MM.1S (cell line): ENCODE measurements at regions not wholly inside any gene's neighbourhood (a gene's known extent, or its start where the extent isn't known, plus 50 kb on each side); places are given as distances from the start of the nearest gene placed in this dataset.

Source experiments
- DNase-seq: peaks from one replicate; pipeline ENCODE4 v3.0.0-alpha.2; 2015
- H2AFZ ChIP-seq: fragments of 300-600 bp; sonication (generic); 2 replicates; pipeline ENCODE4 v1.6.0; 2016; ENCODE audit warnings: antibody characterized with exemption, low read length
- H3F3A ChIP-seq: fragments of 300-600 bp; sonication (generic); 2 replicates; pipeline ENCODE4 v1.6.1; 2016; ENCODE audit warnings: mild to moderate bottlenecking, antibody characterized with exemption, low read length, moderate library complexity, mixed read lengths; ENCODE audit not compliant: insufficient read depth
- H3K27ac ChIP-seq: fragments of 300-600 bp; sonication (generic); 2 replicates; pipeline ENCODE4 v1.5.1; 2016; ENCODE audit warnings: mild to moderate bottlenecking, low read length
- H3K27me3 ChIP-seq: fragments of 300-600 bp; sonication (generic); replicated peaks from 2 replicates; pipeline ENCODE4 v1.6.0; 2016; ENCODE audit warnings: low read length; ENCODE audit not compliant: insufficient read depth
- H3K36me3 ChIP-seq: fragments of 300-600 bp; sonication (generic); replicated peaks from 2 replicates; pipeline ENCODE4 v1.6.1; 2016; ENCODE audit warnings: mild to moderate bottlenecking, low read length, mixed read lengths; ENCODE audit not compliant: insufficient read depth
- H3K4me1 ChIP-seq: fragments of 300-600 bp; sonication (generic); 2 replicates; pipeline ENCODE4 v1.6.1; 2016; ENCODE audit warnings: low read length, mixed read lengths
- H3K4me2 ChIP-seq: fragments of 300-600 bp; sonication (generic); 2 replicates; pipeline ENCODE4 v1.6.0; 2016; ENCODE audit warnings: low read depth, low read length
- H3K4me3 ChIP-seq: fragments of 300-600 bp; sonication (generic); 2 replicates; pipeline ENCODE4 v1.5.1; 2016; ENCODE audit warnings: low read length, mixed read lengths
- H3K79me2 ChIP-seq: fragments of 300-600 bp; sonication (generic); 2 replicates; pipeline ENCODE4 v1.6.1; 2016; ENCODE audit warnings: mixed run types, low read length, mixed read lengths
- H3K9ac ChIP-seq: fragments of 300-600 bp; sonication (generic); 2 replicates; pipeline ENCODE4 v1.6.1; 2016; ENCODE audit warnings: low read length, mixed read lengths
- H3K9me2 ChIP-seq: fragments of 300-600 bp; sonication (generic); replicated peaks from 2 replicates; pipeline ENCODE4 v1.6.1; 2016; ENCODE audit warnings: mild to moderate bottlenecking, low read length, mixed read lengths; ENCODE audit not compliant: insufficient read depth
- H3K9me3 ChIP-seq: fragments of 300-600 bp; sonication (generic); replicated peaks from 2 replicates; pipeline ENCODE4 v1.6.1; 2016; ENCODE audit warnings: mild to moderate bottlenecking, low read length, mixed read lengths; ENCODE audit not compliant: insufficient read depth
- H4K20me1 ChIP-seq: fragments of 300-600 bp; sonication (generic); 2 replicates; pipeline ENCODE4 v1.6.1; 2016; ENCODE audit warnings: mild to moderate bottlenecking, low read length, moderate library complexity, mixed read lengths; ENCODE audit not compliant: insufficient read depth
- CTCF ChIP-seq: fragments of 300-600 bp; sonication (generic); IDR thresholded peaks from 2 replicates; pipeline ENCODE4 v1.5.1; 2016; ENCODE audit warnings: antibody characterized with exemption, low read length, mixed read lengths
- EZH2 ChIP-seq: fragments of 300-600 bp; sonication (generic); optimal IDR thresholded peaks from 2 replicates; pipeline ENCODE3; 2017; ENCODE audit warnings: low read depth, mild to moderate bottlenecking, antibody characterized with exemption, low read length, mixed read lengths
- EZH2phosphoT487 ChIP-seq: fragments of 300-600 bp; sonication (generic); IDR thresholded peaks from 2 replicates; pipeline ENCODE4 v1.6.1; 2018; ENCODE audit warnings: antibody characterized with exemption, low read length

GRCh38 chr7:32428546-32428945, 61.6 kb downstream of the LSM5 start:
- no peak overlapping the region for H3K4me3 ChIP-seq
- no peaks in the 10 kb centered on the region for H3K36me3 ChIP-seq
- H3F3A ChIP-seq, result no peaks in the 10 kb centered on the region
- no peak for DNase-seq
- H2AFZ ChIP-seq, result no peak overlapping the region
- H3K9ac ChIP-seq, result no peak overlapping the region
- no peaks in the 10 kb centered on the region for H3K9me3 ChIP-seq
- TF ChIP-seq EZH2 (no peak), CTCF (no peak), EZH2phosphoT487 (no peak)
- no peaks in the 10 kb centered on the region for H4K20me1 ChIP-seq
- H3K79me2 ChIP-seq, result no peaks in the 10 kb centered on the region
- H3K27me3 ChIP-seq, result no peaks in the 10 kb centered on the region
- no peaks in the 10 kb centered on the region for H3K4me1 ChIP-seq
- H3K27ac ChIP-seq, result no peak overlapping the region
- H3K4me2 ChIP-seq, result no peak overlapping the region
- H3K9me2 ChIP-seq, result no peaks in the 10 kb centered on the region

GRCh38 chr7:32427769-32428291, 62.4 kb downstream of the LSM5 start:
- H3K4me2 ChIP-seq, result no peak overlapping the region
- H3K36me3 ChIP-seq, result no peaks in the 10 kb centered on the region
- H4K20me1 ChIP-seq, result no peaks in the 10 kb centered on the region
- H3F3A ChIP-seq, result no peaks in the 10 kb centered on the region
- H2AFZ ChIP-seq, result no peak overlapping the region
- DNase-seq, result no peak
- H3K79me2 ChIP-seq, result no peaks in the 10 kb centered on the region
- H3K4me1 ChIP-seq, result no peaks in the 10 kb centered on the region
- TF ChIP-seq EZH2, result no peak
- TF ChIP-seq EZH2phosphoT487, result no peak
- H3K4me3 ChIP-seq, result no peak overlapping the region
- H3K9ac ChIP-seq, result no peak overlapping the region
- H3K9me3 ChIP-seq, result no peaks in the 10 kb centered on the region
- no peak overlapping the region for H3K27ac ChIP-seq
- no peaks in the 10 kb centered on the region for H3K9me2 ChIP-seq
- no peaks in the 10 kb centered on the region for H3K27me3 ChIP-seq

- Histone ChIP-seq H3K9ac (no peak overlapping the region), H3K4me2 (no peak overlapping the region), H3K27me3 (no peaks in the 10 kb centered on the region), H3K9me2 (no peaks in the 10 kb centered on the region), H3K79me2 (no peaks in the 10 kb centered on the region), H4K20me1 (no peaks in the 10 kb centered on the region), H3K36me3 (no peaks in the 10 kb centered on the region), H3K27ac (no peak overlapping the region), H3F3A (no peaks in the 10 kb centered on the region), H2AFZ (no peak overlapping the region), H3K4me3 (no peak overlapping the region), H3K9me3 (no peaks in the 10 kb centered on the region), H3K4me1 (no peaks in the 10 kb centered on the region)
- TF ChIP-seq EZH2, result no peak
- TF ChIP-seq CTCF, result no peak
- no peak for TF ChIP-seq EZH2phosphoT487
- no peak for DNase-seq
Measured at GRCh38 chr7:32416846-32417245, 73.3 kb downstream of the LSM5 start.

- no peak overlapping the region for H3K27ac ChIP-seq
- no peaks in the 10 kb centered on the region for H3K79me2 ChIP-seq
- no peaks in the 10 kb centered on the region for H3K36me3 ChIP-seq
- H3K4me3 ChIP-seq, result no peak overlapping the region
- H3K4me2 ChIP-seq, result no peak overlapping the region
- TF ChIP-seq EZH2phosphoT487 (no peak), CTCF (no peak)
- no peaks in the 10 kb centered on the region for H3K4me1 ChIP-seq
- no peak overlapping the region for H3K9ac ChIP-seq
- no peaks in the 10 kb centered on the region for H4K20me1 ChIP-seq
- no peaks in the 10 kb centered on the region for H3K9me2 ChIP-seq
- H3F3A ChIP-seq, result no peaks in the 10 kb centered on the region
- no peaks in the 10 kb centered on the region for H3K27me3 ChIP-seq
- no peak overlapping the region for H2AFZ ChIP-seq
- DNase-seq, result no peak
- no peaks in the 10 kb centered on the region for H3K9me3 ChIP-seq
Measured at GRCh38 chr7:32415936-32416335, 74.2 kb downstream of the LSM5 start.
